Thyroid gland (tissue), 4 donors: ENCODE measurements at regions not wholly inside any gene's neighbourhood (a gene's known extent, or its start where the extent isn't known, plus 50 kb on each side); places are given as distances from the start of the nearest gene placed in this dataset.

Experiments
- CTCF ChIP-seq, 6 experiments: fragments of 200-600 bp in 3 of 6; fragments of 450-650 bp in 3 of 6; sonication (generic) in 3 of 6; IDR thresholded peaks; one replicate each; pipeline ENCODE4 v1.5.1; 2016 to 2019; ENCODE audit warnings: antibody characterized with exemption in 6 of 6, mild to moderate bottlenecking in 2 of 6, inconsistent platforms in 1 of 6, moderate library complexity in 1 of 6
- POLR2A ChIP-seq, 2 donors: fragments of 450-650 bp; IDR thresholded peaks; one replicate each; pipeline ENCODE4 v1.6.1; 2017; ENCODE audit warnings: antibody characterized with exemption in 2 of 2, mild to moderate bottlenecking in 2 of 2, moderate library complexity in 1 of 2

DNA sequence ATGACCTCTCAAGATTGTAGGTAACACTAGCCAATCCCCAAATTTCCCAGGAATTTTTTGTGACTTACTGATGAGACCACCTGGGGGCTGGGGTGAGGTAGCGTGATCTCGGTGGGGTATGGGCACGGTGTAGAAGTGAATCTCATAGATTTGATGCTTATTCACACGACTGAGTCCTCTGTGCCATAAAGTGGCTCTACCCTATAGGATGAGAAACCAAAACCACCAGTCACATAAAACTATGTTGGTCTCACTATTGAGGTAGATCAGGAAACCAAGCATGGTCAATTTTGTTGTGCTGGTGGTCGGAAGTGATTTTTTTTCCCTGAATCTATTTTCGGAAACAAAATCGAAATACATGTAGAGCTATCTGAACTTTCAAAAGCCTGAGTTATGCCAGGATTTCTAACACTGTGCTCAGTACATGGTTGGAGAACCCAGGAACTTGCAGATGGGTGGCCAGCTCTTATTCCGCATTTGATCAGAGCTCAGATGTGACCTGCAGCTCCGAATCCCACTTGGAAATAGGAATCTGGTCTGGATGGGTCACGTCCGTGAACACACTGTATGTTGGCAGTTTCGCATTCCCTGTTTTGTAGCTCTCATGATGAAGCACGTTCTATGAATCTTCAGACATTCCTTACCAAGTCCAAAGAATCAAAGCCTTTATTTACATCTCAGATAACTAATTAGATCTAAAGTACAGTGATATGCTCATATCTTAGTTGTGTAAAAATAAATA lies 261.5 kb downstream of the KLF6 start:
- TF ChIP-seq CTCF (IDR thresholded peaks at IDR 0.05) (no peak), POLR2A (IDR thresholded peaks at IDR 0.05) (no peak)
